ENCODE measurements at regions not wholly inside any gene's neighbourhood (a gene's known extent, or its start where the extent isn't known, plus 50 kb on each side); places are given as distances from the start of the nearest gene placed in this dataset.

DNA sequence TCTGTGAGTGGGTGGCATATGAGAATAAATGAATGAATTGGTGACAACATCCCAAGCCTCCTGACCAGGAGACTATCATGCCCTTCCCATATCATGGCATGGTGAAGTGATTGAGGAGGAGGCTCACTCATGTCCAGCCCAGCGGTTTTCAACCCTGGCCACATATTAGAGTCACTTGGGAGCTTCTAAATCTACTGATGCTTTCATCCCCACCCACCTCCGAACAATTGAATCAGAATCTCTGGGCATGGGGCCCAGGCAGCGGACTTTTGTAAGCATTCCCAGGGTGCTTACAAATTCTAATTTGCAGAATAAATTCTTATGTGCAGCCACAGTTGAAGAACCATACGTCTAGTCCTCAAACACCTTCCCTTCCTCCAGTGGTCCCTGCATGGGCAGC is 81.7 kb upstream of the SEC11C start:
- intact Hi-C loops (cut with micrococcal nuclease) = loop anchor here (1.0 kb wide), 2 partner anchors 277 to 290 kb away; no protein-coding TSS in a partner anchor

DNA sequence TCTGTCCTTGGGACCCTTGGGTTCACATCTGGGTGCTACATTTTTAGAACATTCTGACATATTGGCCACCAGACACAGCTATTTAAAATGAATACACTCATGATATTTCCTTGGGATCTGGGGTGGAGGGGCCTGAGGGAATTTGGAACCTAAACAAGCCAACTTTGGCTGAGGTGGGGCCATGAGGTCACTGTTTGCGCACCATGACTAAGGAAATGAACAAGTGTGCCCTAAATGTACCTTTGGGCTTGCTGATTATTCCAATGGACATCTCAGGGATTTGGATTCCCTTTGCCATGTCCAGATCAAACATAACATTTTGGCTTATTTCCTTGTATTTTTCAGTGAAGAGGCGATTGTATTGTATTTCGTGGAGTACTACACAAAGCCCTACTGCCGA is 80.5 kb upstream of the SEC11C start:
- intact Hi-C loops (cut with micrococcal nuclease) = no loop called here

DNA sequence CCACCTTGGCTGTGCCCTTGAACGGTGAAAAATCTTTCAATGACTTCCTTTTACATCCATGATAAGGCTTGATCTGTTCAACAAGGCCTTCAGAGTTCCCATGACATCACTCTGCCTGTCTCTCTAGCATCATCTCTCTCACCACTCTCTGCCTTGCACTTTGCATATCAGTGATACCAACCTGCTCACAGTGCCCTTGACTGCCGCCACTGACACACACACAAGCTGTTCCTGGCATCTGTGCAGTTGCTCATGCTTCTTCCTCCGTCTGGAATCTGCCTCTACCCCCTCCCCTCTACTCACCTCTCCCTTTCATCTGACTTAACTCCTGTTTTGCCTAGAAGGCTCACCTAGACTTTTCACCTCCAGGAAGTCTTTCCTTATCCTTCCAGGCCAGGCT is 79.1 kb upstream of the SEC11C start:
- intact Hi-C loops (cut with micrococcal nuclease) = no loop called here

DNA sequence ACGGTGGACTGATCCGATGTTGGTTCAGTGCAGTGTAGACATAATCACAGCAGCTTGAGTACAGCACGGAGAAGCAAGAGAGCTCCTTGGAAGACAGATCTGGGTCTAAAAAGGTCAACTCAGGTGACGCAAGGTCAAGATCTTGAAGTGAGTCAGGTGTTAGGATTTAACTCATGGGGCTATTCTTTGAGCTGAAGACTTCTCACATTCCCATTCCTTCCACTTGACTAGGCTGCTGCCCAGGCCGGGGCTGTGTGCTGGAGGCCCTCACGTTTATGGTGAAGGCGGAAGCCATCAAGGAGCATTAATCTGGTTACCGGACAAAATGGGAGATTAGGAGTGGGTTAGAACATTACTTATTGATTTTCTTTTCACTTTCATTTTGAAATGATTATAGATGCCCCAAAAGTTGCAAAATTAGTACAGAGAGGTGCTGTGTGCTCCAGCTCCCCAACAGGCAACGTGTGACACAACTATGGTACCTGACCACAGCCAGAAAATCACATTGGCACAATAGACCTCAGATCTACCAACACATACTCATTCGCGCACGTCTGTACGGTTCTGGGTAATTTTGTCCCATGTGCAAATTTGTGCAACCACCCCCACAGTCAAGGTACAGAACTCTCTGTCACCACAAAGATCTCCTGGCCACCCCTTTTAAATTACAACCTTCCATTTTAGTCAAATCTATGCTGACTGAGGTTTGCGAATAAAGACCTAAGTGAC is 77.6 kb upstream of the SEC11C start:
- intact Hi-C loops (cut with micrococcal nuclease) = no loop called here

DNA sequence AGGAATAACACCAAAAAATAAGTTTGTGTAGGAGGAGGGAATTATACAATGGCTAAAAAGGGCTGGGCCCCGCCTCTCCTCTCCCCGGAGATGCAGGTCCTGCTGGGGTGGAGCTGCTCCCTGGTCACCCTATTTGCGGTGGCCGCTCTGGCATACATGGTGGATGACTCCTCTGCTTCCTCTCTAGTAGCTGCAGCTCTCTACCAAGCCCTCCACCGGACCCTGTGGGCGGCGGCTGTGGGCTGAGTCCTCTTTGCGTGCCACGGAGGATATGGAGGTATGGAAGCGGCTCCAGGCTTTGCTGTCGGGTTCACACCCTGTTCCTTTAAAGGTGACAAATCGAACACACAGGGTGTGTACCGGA is 77.1 kb upstream of the SEC11C start:
- intact Hi-C loops (cut with micrococcal nuclease) = no loop called here

DNA sequence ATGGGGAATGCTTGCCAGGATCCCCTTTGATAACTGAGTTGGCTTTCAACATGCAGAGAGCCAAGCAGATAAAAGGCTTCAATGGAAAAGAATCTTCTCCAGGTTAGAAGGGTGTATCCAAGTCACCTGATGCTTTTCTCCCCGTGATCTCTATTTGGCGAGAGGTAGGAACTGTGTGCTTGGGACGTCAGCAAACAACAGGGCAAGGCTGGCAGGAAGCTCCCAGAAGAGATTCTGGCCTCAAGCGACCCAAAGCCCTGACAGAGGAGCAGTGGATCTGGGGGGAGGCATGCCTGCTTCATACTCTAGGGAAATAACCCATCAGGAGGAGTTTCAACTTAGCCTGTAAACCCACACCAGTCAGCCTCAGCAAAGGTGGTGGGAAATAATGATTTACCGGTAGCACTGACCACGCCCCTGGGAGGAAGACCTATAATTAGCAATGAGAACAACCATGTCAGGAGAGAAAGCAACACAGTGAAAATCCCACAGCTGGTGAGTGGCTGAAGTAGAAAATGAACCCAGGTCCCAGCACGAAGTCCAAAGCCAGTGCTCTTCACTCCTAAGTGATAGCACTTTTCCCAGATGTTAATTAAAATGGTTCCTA is 76.3 kb upstream of the SEC11C start:
- intact Hi-C loops (cut with micrococcal nuclease) = no loop called here

DNA sequence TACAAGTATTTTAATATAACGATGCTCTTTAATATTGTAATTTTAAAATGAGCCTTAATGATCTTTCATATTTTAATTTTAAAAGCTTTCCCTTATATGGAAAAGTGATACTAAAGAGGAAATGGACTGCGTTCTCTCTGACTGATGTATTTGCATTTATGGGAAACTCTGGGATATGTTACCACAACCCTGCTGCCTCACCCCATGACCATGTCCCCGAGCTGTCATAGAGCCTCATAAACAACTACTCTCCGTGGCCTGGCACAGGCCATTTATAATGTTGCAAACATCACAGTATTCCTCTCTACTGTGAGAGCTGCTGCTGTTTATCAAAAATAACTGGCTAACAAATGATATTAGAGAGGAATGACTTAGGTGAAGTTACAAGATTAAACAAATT is 75.8 kb upstream of the SEC11C start:
- intact Hi-C loops (cut with micrococcal nuclease) = no loop called here

DNA sequence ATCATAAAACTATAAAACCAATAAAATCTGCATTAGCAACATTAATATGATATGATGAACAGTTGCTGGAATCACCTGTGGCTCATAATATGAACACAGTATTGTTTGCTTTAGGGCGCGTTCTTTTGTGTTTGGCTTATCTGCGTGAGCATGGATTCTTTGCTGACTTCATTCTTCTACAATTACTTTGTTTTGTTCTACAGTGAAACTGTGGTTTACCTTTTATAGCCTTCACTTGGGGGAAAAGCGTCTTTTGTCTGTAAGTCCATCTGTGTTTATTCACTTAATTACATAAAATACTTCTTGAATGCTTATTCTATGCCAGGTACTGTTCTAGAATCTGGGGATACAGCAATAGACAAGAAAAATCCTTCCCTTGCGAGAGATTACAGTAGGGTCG is 74.0 kb upstream of the SEC11C start:
- intact Hi-C loops (cut with micrococcal nuclease) = no loop called here

DNA sequence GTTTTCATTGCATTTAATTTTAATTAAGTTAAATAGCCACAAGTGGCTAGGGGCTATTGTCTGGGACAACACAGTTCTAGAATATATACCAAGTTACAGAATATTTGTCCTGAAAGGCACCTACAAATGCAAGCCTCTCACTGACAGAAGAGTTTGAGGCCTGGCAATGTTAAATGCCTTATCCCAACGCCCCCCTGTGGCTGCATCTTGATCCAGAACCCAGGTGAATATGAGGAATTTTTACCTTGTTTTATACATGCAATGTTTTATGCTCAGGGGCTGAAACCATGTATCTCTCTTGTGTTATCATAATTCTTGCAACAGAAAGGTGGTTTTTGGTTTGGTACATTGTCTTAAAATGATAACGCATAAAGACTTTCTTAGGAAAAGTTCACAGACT is 71.8 kb upstream of the SEC11C start:
- intact Hi-C loops (cut with micrococcal nuclease) = no loop called here

DNA sequence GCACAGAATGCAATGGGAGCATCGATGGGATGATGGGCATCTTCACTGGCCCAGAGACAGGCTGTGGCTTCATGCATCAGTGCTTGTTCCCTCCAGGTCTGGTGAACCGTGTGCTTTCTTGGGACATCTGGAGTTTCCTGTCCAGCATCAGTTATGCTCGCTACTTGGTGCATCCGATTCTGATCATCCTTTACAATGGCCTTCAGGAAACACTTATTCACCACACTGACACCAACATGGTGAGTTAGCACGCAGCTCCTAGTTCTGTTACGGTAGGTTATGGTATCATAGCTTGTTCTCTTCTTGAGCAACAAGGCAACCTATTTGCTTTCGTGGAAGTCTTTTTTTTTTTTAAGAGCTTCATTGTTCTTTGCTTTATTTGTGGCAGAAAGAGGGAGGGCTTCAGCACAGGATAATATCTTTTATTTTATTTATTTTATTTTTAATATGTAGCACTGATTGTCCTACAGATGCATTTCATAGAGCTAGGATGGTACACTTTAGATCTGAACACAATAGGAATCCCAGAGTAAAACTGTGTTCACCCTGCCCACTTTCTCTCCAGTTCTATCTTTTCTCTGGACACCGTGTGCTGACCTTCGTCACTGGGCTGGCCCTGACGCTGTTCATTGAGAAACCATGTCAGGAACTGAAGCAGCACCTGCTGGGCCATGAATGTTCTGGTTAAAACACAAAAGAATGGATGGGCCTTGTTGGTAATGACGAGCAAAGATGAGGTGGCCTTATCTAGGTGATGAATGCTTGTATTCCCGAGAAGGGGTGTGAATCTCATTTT is 71.2 kb upstream of the SEC11C start:
- intact Hi-C loops (cut with micrococcal nuclease) = no loop called here

DNA sequence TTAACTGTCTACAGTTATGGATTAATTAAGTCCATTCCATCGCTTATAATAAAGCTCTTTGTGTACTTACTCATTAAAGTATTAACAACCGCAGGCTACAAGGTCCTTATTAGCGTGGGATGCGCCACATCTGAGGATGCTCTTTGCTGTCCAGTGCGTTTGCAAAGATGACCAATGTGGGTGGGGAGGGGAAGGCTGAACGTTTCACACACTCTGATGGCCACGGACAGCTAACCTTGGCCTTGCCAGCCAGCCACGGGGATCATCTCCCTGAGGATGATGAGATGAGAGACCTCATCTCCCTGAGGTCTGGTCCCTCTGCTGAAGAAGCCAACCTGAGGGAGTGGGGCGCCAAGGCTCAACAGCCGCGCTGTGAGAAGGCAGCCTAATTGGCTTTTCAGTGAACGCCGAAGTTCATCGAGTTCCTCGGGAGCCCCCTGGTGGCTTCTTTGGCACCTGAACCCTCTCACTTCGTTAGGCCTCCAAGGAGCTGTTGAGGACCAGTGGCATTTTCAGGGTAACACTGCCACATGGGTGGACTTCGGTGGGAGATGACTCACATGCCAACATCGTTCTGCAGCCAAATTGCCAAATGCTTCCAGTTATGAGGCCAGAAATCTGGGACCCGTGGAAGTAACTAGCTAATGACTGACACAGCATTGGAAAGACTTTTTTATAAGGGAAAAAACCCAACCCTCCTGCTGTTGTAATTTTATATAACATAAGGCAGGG is 69.3 kb upstream of the SEC11C start:
- intact Hi-C loops (cut with micrococcal nuclease) = loop anchor here (1.0 to 5.0 kb wide), 3 partner anchors 289 to 543 kb away; no protein-coding TSS in a partner anchor

DNA sequence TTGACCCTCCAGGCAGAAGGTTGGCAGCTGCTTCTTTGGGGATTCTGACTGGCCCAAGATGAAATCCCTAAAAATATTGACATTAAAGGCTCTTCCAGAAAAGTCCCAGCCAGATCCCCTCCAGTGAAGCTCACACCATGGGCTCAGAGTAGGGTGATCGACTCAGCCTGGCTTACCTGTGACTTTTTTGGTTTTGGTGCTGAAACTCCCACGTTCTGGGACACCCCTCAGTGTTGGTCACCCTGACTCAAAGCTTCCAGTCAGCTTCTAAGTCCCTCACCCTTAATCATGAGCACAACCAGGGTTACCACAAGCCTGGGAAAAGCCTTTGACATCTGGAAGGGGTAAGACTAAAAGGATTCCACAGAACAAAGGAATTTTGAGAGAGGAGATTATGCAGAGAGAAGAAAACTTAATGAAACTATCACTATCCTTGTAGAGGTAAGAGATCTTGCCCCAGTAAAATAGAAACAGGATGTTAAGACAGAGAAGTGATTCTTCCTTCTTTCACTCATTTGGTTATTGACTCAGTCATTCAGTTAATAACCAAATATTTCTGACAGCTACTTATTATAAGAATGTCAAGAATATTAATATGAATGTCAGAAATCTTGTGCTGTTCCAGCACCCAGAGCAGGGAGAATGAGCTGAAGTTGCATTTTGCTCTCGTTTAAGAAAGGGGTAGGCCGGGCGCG is 66.8 kb upstream of the SEC11C start:
- intact Hi-C loops (cut with micrococcal nuclease) = loop anchor here (5.0 kb wide), 1 partner anchor 546 kb away; no protein-coding TSS in a partner anchor

DNA sequence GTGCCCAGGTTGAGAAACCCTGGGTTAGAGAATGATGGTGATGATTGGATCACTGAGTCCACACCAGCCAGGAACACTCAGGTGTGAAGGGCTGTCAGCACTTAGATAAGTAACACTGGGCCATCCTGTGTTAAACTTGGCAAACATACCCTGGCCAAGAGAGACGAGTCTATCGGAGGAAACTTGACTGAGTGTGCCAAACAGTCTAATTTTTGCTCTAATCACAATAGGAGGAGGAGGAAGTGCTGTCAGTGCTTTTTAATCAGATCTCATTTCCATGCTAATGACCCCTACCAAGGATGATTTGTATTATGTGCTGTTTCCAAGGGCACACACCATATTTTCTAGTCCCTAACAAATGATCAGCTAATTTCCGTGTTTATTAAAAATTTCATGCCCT is 63.8 kb upstream of the SEC11C start:
- intact Hi-C loops (cut with micrococcal nuclease) = no loop called here

DNA sequence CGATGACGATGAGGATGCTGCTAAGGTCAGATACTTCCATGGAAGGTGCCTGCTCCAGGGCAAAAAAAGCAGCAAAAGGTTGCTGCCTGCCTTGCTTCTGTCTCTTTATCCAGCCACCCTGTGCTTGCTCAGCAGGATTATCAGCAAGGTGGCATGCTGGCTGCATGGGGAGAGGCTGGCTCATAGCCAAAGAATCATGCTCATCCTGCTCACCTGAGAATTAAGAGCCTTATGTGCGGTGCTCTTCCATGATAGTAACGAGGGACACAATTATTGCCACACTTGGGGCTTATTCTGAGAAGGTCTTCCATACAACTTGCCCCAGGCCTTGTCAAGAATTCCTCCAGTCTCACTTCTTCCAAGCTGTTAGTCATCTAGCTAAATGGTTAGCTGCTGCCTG is 60.4 kb upstream of the SEC11C start:
- intact Hi-C loops (cut with micrococcal nuclease) = no loop called here

DNA sequence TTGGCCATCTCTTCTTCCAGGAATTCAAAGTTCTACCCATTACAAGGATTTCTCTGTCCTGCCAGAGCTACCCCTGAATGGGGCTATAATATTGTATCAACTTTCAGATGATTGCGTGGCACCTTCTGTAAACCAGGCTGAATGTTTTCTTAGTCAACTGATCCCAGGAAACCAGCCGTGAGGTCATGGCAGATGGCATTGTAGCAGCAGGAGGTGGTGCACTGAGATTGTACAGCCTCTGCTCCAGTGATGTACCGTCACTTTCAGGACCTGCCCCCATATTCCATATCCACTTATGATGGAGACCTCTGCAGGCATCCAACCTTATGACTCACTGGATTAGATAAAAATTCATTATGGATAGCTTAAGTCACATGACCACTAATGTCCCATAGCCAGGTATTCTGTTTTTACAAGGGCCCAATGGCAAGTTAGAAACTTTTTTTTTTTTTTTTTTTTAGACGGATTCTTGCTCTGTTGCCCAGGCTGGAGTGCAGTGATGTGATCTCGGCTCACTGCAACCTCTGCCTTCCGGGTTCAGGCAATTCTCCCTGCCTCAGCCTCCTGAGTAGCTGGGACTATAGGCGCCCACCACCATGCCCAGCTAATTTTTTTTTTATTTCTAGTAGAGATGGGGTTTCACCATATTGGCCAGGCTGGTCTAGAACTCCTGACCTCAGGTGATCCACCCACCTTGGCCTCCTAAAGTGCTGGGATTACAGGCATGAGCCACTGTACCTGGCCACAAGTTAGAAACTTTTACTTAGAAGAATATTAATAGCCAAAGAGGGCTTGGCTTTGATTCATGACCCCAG is 59.8 kb upstream of the SEC11C start:
- intact Hi-C loops (cut with micrococcal nuclease) = loop anchor here (10.0 kb wide), 1 partner anchor 115 kb away; no protein-coding TSS in a partner anchor

DNA sequence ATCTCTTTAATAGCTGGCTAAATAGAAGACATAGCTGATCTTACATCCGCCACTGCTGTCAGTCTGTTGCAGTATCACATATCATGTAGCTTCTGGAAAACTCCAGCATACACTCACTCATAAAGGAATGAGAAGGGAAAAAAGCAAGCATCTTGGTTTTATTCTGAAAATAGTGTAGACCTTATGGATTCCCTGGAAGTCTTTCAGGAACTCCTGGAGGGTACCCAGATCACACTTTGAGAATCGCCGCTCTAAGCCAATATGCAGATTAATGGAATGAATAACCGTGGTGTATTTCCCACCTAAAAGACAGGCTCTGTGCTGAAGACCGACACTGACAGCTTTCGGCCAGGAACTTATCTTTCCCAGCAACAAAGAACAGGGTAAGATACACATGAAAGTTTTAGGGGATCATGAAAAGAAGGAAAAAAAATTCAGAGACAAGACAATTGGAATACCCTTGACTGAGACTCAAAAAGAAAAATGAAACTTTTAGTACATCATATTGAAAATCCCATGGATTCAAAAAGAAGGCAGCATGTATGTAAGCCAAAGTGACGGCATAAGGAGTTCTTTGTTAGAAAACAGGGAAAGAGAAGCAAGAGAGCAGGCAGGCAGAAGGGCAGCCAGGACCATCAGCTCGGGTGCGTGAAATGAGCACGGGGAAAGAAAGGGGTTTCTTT is 56.4 kb upstream of the SEC11C start:
- intact Hi-C loops (cut with micrococcal nuclease) = loop anchor here (10.0 kb wide), 1 partner anchor 112 kb away; no protein-coding TSS in a partner anchor

DNA sequence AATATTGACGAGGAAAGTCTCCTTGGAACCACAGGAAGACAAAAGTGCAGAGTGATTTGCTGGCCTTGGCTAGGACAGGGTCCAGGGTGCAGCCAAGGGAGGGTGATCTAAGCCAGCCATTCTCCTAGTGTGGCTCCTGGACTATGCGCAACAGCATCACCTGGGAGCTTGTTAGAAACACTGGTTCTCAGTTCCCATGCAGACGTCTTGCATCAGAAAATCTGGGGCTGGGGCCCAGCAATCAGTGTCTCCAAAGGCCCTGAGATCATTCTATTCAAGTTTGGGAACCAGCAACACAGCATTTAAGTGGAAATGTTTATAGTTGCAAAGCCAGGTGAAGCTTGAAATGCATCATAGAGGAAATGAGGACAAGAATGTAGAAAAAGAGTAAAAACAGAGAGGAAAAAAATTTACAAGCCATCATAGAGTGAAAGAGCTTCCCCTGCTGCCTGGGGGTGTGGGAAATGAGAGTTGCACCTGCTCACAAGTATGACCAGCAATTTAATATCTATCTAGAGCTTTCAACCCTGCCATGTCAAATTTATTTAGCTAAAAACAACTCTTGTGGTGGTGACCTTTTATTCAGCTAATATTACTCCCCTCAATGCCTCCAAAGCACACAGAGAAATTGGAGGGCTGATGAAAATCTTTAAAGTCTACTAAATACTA is 54.4 kb upstream of the SEC11C start:
- intact Hi-C loops (cut with micrococcal nuclease) = loop anchor here (2.0 to 10.0 kb wide), 2 partner anchors 110 to 318 kb away; no protein-coding TSS in a partner anchor

DNA sequence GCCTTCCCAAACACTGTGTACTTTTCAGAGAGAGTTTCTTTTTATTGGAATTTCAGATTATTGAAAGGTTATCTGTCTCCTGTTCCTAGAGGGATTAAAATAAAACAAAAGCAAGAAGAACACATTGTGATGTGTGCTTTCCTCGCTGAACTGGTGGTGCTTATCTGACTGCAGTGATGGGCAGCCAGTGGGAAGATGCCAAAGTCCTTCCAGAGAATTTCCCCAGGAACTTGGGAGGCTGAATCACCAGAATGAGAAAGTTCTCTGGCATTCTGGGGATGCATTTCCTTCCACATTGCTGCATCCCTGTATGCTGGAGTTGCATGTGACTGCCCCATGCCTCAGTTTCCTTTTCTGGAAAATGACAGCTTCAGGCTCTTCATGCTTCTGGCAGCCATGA is 53.9 kb upstream of the SEC11C start:
- intact Hi-C loops (cut with micrococcal nuclease) = loop anchor here (2.0 to 10.0 kb wide), 2 partner anchors 109 to 317 kb away; no protein-coding TSS in a partner anchor

DNA sequence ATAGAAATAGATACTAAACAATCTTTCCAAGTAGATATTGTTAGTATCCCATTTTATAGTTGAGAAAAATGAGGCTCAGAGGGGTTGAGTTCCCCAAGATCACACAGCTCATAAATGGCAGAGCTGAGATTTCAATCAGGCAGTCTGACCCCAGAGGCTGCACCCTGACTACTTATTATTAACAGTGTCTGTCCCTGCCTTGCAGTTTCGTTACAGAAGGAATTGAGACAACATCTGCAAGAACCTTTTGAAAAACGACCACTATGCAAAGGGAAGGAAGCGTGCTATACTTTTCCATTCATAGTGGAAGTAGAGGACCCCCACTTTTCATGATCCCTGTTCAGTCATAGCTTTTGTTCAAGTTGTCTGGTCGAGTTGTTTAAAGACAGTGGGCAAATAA is 53.2 kb upstream of the SEC11C start:
- intact Hi-C loops (cut with micrococcal nuclease) = loop anchor here (10.0 kb wide), 1 partner anchor 108 kb away; no protein-coding TSS in a partner anchor
